IMR-90 (cell line): ENCODE measurements at regions not wholly inside any gene's neighbourhood (a gene's known extent, or its start where the extent isn't known, plus 50 kb on each side); places are given as distances from the start of the nearest gene placed in this dataset.

ENCODE experiments used
- ATAC-seq: fragments of 200-7000 bp; cut with Tn5 transposase; 2 replicates; pipeline ENCODE4 v1.9.1; 2020; ENCODE audit warnings: low read depth, mild to moderate bottlenecking, moderate library complexity
- BruUV-seq: library from RNA; stranded (reverse); fragments of 400-500 nt; replicated peaks from 2 replicates; lab custom pipeline; 2021; lab: Mats Ljungman, UMichigan
- CTCF ChIA-PET: fragments of 300-600 bp; formaldehyde crosslinking; extraction: SDS; loops from one replicate; lab custom pipeline; 2021; ENCODE audit warnings: antibody characterized with exemption; lab: Yijun Ruan, JAX
- POLR2A ChIA-PET: fragments of 300-600 bp; sonication (Branson Sonifier 250); formaldehyde crosslinking; loops from one replicate; lab custom pipeline; 2022; ENCODE audit warnings: antibody characterized with exemption; ENCODE audit not compliant: unreplicated experiment; lab: Charles Lee
- DNase-seq: peaks from one replicate; pipeline ENCODE4 v3.0.0; 2013
- H2AFZ ChIP-seq: replicated peaks from 2 replicates; pipeline ENCODE3; 2013; ENCODE audit warnings: low read length, mild to moderate bottlenecking; ENCODE audit not compliant: poor library complexity
- H2AK5ac ChIP-seq: 2 replicates; pipeline ENCODE4 v1.6.1; 2013; ENCODE audit warnings: low read depth, low read length, inconsistent platforms
- H2AK9ac ChIP-seq: replicated peaks from 2 replicates; pipeline ENCODE3; 2013; ENCODE audit warnings: mild to moderate bottlenecking, low read depth, low read length, moderate library complexity; ENCODE audit not compliant: poor library complexity
- H2BK120ac ChIP-seq: 2 replicates; pipeline ENCODE4 v1.6.1; 2013; ENCODE audit warnings: low read depth, low read length, inconsistent platforms
- H2BK15ac ChIP-seq: 3 replicates; pipeline ENCODE4 v1.6.1; 2013; ENCODE audit warnings: low read depth, low read length, inconsistent platforms
- H2BK20ac ChIP-seq: 2 replicates; pipeline ENCODE4 v1.6.1; 2013; ENCODE audit warnings: low read depth, mild to moderate bottlenecking, inconsistent platforms, low read length, moderate library complexity
- H2BK5ac ChIP-seq: 2 replicates; pipeline ENCODE4 v1.6.1; 2013; ENCODE audit warnings: mild to moderate bottlenecking, low read depth, low read length, inconsistent platforms; ENCODE audit not compliant: poor library complexity, severe bottlenecking
- H3K14ac ChIP-seq: replicated peaks from 2 replicates; pipeline ENCODE4 v1.6.1; 2013; ENCODE audit warnings: low read depth, low read length, inconsistent platforms
- H3K18ac ChIP-seq: 2 replicates; pipeline ENCODE4 v1.6.1; 2013; ENCODE audit warnings: low read depth, low read length, control low read depth
- H3K23ac ChIP-seq: 2 replicates; pipeline ENCODE4 v1.6.1; 2013; ENCODE audit warnings: low read depth, low read length, inconsistent platforms
- H3K27ac ChIP-seq: 2 replicates; pipeline ENCODE4 v1.5.1; 2013; ENCODE audit warnings: mild to moderate bottlenecking, control low read depth, low read length; ENCODE audit not compliant: insufficient read depth
- H3K27me3 ChIP-seq: 2 replicates; pipeline ENCODE4 v1.6.1; 2013; ENCODE audit warnings: low read length; ENCODE audit not compliant: control insufficient read depth, insufficient read depth
- H3K36me3 ChIP-seq: 2 replicates; pipeline ENCODE4 v1.6.1; 2013; ENCODE audit warnings: low read length, mixed read lengths; ENCODE audit not compliant: control insufficient read depth, insufficient read depth
- H3K4ac ChIP-seq: 2 replicates; pipeline ENCODE4 v1.6.1; 2013; ENCODE audit warnings: low read depth, low read length, inconsistent platforms
- H3K4me1 ChIP-seq: 2 replicates; pipeline ENCODE4 v1.6.1; 2013; ENCODE audit warnings: low read length, mixed read lengths; ENCODE audit not compliant: control insufficient read depth, insufficient read depth
- H3K4me2 ChIP-seq: 2 replicates; pipeline ENCODE4 v1.6.1; 2013; ENCODE audit warnings: low read depth, mild to moderate bottlenecking, control low read depth, low read length, moderate library complexity
- H3K4me3 ChIP-seq: 2 replicates; pipeline ENCODE4 v1.5.1; 2013; ENCODE audit warnings: low read depth, mild to moderate bottlenecking, control low read depth, low read length, moderate library complexity; ENCODE audit not compliant: insufficient read depth
- H3K56ac ChIP-seq: 2 replicates; pipeline ENCODE4 v1.6.1; 2013; ENCODE audit warnings: low read length, inconsistent platforms; ENCODE audit not compliant: insufficient read depth; ENCODE audit errors: extremely low read depth
- H3K79me1 ChIP-seq, 2 experiments: 2 replicates each; pipeline ENCODE4 v1.6.1; 2013; ENCODE audit warnings: low read length in 2 of 2, inconsistent platforms in 1 of 2, low read depth in 1 of 2
- H3K9ac ChIP-seq: 2 replicates; pipeline ENCODE4 v1.6.1; 2013; ENCODE audit warnings: low read depth, low read length, control low read depth
- H3K9me1 ChIP-seq: 2 replicates; pipeline ENCODE4 v1.6.1; 2013; ENCODE audit warnings: low read length, inconsistent platforms; ENCODE audit not compliant: insufficient read depth
- H3K9me3 ChIP-seq: 2 replicates; pipeline ENCODE4 v1.6.1; 2013; ENCODE audit warnings: low read length; ENCODE audit not compliant: control insufficient read depth, insufficient read depth
- H4K20me1 ChIP-seq: 2 replicates; pipeline ENCODE4 v1.6.1; 2013; ENCODE audit warnings: low read length, inconsistent platforms; ENCODE audit not compliant: insufficient read depth
- H4K5ac ChIP-seq: 2 replicates; pipeline ENCODE4 v1.6.1; 2013; ENCODE audit warnings: mild to moderate bottlenecking, low read depth, low read length, control low read depth
- H4K8ac ChIP-seq, 2 experiments: 2 replicates each; pipeline ENCODE4 v1.6.1; 2013; ENCODE audit warnings: low read depth in 2 of 2, low read length in 2 of 2, control low read depth in 1 of 2, inconsistent platforms in 1 of 2
- H4K91ac ChIP-seq: 2 replicates; pipeline ENCODE4 v1.6.1; 2013; ENCODE audit warnings: low read depth, low read length, inconsistent platforms; ENCODE audit not compliant: insufficient read depth
- CEBPB ChIP-seq: IDR thresholded peaks from 2 replicates; pipeline ENCODE4 v1.6.1; 2012; ENCODE audit warnings: low read depth, low read length, improper control_type of control experiment
- ELK1 ChIP-seq: fragments of 150-350 bp; IDR thresholded peaks from 2 replicates; pipeline ENCODE4 v1.6.1; 2016; ENCODE audit warnings: low read depth, mild to moderate bottlenecking, low read length, moderate library complexity, borderline replicate concordance
- FOS ChIP-seq: fragments of 150-350 bp; IDR thresholded peaks from 2 replicates; pipeline ENCODE4 v1.6.1; 2016; ENCODE audit warnings: low read depth, low read length
- MAZ ChIP-seq: IDR thresholded peaks from 2 replicates; pipeline ENCODE4 v1.6.1; 2012; ENCODE audit warnings: low read depth, mild to moderate bottlenecking, low read length, improper control_type of control experiment, moderate library complexity, borderline replicate concordance
- MXI1 ChIP-seq: IDR thresholded peaks from 2 replicates; pipeline ENCODE4 v1.6.1; 2012; ENCODE audit warnings: low read depth, mild to moderate bottlenecking, low read length, moderate library complexity, borderline replicate concordance
- RCOR1 ChIP-seq: IDR thresholded peaks from 2 replicates; pipeline ENCODE4 v1.6.1; 2012; ENCODE audit warnings: mild to moderate bottlenecking, low read length, improper control_type of control experiment; ENCODE audit not compliant: insufficient replicate concordance
- WGBS, 2 experiments: methylation state at CpG; one replicate each; pipeline versions ENCODE4 v1.1.5 to v1.1.7; 2013; ENCODE audit warnings: missing lambda C conversion rate in 2 of 2; ENCODE audit not compliant: insufficient read length in 1 of 2; ENCODE audit errors: extremely low coverage in 2 of 2; 5-methylcytosine and 5-hydroxymethylcytosine counted together
- dilution Hi-C: fragments of 300-500 bp; cut with HindIII; formaldehyde crosslinking; loops from one replicate; pipeline ENCODE4 v1.14.3; 2018; ENCODE audit warnings: low sequenced_read_pairs; ENCODE audit not compliant: unreplicated experiment
- in situ Hi-C: fragments of 300-500 bp; cut with MboI; formaldehyde crosslinking; loops from 3 replicates; pipeline ENCODE4 v1.14.3; 2019; ENCODE audit warnings: low sequenced_read_pairs, inconsistent platforms, mixed read lengths
- intact Hi-C: fragments of 100-400 bp; cut with micrococcal nuclease; formaldehyde crosslinking; loops from 2 replicates; pipeline ENCODE4 v1.10.0; 2022

GRCh38 chr10:131650169-131650705 is 250.6 kb upstream of the PPP2R2D start:
- Histone ChIP-seq H3K23ac (no peak overlapping the region), H2BK15ac (no peak overlapping the region), H3K9ac (no peak overlapping the region), H3K56ac (no peak overlapping the region), H4K8ac (no peak overlapping the region), H3K18ac (no peak overlapping the region), H3K79me1 (no peaks in the 10 kb centered on the region), H3K4me2 (no peak overlapping the region), H2AK9ac (no peak overlapping the region), H3K14ac (no peak overlapping the region), H3K9me1 (no peaks in the 10 kb centered on the region), H2AFZ (no peak overlapping the region), H3K27me3 (no peaks in the 10 kb centered on the region), H2BK120ac (no peak overlapping the region), H3K36me3 (no peaks in the 10 kb centered on the region), H2BK5ac (no peak overlapping the region), H3K4ac (no peak overlapping the region), H2AK5ac (no peak overlapping the region), H4K20me1 (no peaks in the 10 kb centered on the region), H3K9me3 (peaks cover 63% of the 10 kb centered on the region), H3K27ac (no peak overlapping the region), H4K5ac (no peak overlapping the region), H3K4me3 (no peak overlapping the region), H2BK20ac (no peak overlapping the region), H3K4me1 (no peaks in the 10 kb centered on the region), H4K91ac (no peak overlapping the region)
- dilution Hi-C loops (no loop called here), intact Hi-C loops (no loop called here), in situ Hi-C loops (no loop called here)
- 0% methylated on average over 3 of the region's 12 CpGs; no CpG with 5 or more reads in 1 of the 2 experiments for WGBS, 2 experiments
- ATAC-seq (no peak), DNase-seq (no peak)
- ChIA-PET POLR2A (no interaction called here), CTCF (no interaction called here)
- no TSS peak for BruUV-seq
- TF ChIP-seq RCOR1 (no peak), MXI1 (no peak), MAZ (no peak), ELK1 (no peak), CEBPB (no peak), FOS (no peak)
